ENCODE measurements at regions not wholly inside any gene's neighbourhood (a gene's known extent, or its start where the extent isn't known, plus 50 kb on each side); places are given as distances from the start of the nearest gene placed in this dataset.

DNA sequence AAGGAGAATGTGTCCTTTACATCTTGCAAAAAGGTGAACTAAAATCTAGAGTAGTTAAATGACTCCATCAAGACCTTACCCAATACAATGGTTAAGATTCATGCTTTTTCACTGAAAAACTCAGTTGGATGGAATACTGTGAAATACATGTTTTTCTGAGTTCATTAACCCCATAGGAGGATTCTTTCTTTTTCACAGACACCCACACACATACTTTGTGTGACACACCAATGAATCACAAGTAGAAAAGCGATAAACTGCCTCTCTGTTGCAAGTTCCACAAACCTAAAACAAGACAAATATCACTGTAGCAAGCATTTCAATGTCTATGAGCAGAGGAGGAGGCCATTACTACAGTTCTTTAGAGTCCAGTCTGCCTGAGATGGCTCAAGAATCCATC lies 258.8 kb upstream of the CDH5 start:
- DNase-seq: peak; percentile 74
- TF ChIP-seq, protein P1, sequence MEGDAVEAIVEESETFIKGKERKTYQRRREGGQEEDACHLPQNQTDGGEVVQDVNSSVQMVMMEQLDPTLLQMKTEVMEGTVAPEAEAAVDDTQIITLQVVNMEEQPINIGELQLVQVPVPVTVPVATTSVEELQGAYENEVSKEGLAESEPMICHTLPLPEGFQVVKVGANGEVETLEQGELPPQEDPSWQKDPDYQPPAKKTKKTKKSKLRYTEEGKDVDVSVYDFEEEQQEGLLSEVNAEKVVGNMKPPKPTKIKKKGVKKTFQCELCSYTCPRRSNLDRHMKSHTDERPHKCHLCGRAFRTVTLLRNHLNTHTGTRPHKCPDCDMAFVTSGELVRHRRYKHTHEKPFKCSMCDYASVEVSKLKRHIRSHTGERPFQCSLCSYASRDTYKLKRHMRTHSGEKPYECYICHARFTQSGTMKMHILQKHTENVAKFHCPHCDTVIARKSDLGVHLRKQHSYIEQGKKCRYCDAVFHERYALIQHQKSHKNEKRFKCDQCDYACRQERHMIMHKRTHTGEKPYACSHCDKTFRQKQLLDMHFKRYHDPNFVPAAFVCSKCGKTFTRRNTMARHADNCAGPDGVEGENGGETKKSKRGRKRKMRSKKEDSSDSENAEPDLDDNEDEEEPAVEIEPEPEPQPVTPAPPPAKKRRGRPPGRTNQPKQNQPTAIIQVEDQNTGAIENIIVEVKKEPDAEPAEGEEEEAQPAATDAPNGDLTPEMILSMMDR (IDR thresholded peaks at IDR 0.05): no peak
- Mint-ChIP-seq H3K4me3 (0 out of 2 replicates have a peak overlapping the region, but pooled peaks have one; percentile 0), H3K4me1 (ENCODE audit: low read depth) (peaks cover 22% of the 10 kb centered on the region), H3K27ac (peak overlapping the region; percentile 43; the same call in 1 of the 2 replicates), H3K27me3 (ENCODE audit: insufficient read depth) (peaks cover 4% of the 10 kb centered on the region; the same call in 1 of the 2 replicates), H3K9me3 (no peaks in the 10 kb centered on the region), H3K36me3 (ENCODE audit: low read depth) (no peaks in the 10 kb centered on the region)

DNA sequence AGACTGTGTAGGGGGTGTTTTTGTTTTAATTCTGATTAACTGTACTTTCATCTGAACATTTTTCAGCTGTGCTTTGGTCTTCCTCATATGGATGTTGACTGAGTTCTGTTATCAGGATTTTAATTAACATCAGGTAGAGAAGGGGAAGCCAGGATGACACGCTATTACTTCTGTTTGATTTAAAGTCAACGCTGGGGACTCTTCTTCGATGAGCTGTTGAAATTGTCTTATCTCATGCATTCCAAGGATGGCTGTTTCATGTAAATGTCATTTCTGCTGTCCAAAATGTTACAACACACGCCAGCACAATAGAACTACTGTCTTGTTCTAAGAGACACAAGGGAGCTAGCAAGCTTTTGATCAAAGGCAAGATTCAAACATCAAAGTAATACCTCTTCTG lies 263.3 kb upstream of the CDH5 start:
- no peaks in the 10 kb centered on the region for H3K36me3 Mint-ChIP-seq (ENCODE audit: low read depth)
- no peak overlapping the region for H3K27ac Mint-ChIP-seq
- no peak overlapping the region for H3K4me3 Mint-ChIP-seq
- H3K4me1 Mint-ChIP-seq (ENCODE audit: low read depth): peaks cover 17% of the 10 kb centered on the region
- TF ChIP-seq, protein P1 (IDR thresholded peaks at IDR 0.05): no peak
- H3K9me3 Mint-ChIP-seq: no peaks in the 10 kb centered on the region
- peak; percentile 7 for DNase-seq
- H3K27me3 Mint-ChIP-seq (ENCODE audit: insufficient read depth): peaks cover 5% of the 10 kb centered on the region

DNA sequence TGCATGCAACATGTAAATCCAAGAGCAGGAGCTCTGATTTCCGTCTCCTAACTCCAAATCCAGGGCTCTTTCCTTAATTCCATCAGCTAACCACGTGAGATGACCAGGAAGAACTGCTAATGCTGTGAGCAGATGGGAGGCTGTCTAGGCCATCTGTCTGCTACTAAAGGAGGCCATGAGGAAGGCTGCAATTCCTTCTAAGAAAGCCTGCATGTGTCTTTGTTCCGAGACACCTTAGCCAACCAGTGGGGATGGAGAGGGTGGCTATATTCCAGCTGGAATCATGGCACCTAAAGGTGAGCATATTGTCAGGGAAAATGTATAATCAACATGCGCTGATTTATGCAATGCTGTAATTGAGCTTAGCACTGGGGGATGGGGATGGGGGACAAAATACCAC lies 267.2 kb upstream of the CDH5 start:
- H3K27me3 Mint-ChIP-seq (ENCODE audit: insufficient read depth): peaks cover 11% of the 10 kb centered on the region
- H3K4me3 Mint-ChIP-seq: no peak overlapping the region
- no peaks in the 10 kb centered on the region for H3K9me3 Mint-ChIP-seq
- TF ChIP-seq, protein P1 (IDR thresholded peaks at IDR 0.05): no peak
- H3K4me1 Mint-ChIP-seq (ENCODE audit: low read depth): peaks cover 6% of the 10 kb centered on the region; the same call in 1 of the 2 replicates
- DNase-seq: no peak
- no peaks in the 10 kb centered on the region for H3K36me3 Mint-ChIP-seq (ENCODE audit: low read depth)
- H3K27ac Mint-ChIP-seq: no peak overlapping the region

DNA sequence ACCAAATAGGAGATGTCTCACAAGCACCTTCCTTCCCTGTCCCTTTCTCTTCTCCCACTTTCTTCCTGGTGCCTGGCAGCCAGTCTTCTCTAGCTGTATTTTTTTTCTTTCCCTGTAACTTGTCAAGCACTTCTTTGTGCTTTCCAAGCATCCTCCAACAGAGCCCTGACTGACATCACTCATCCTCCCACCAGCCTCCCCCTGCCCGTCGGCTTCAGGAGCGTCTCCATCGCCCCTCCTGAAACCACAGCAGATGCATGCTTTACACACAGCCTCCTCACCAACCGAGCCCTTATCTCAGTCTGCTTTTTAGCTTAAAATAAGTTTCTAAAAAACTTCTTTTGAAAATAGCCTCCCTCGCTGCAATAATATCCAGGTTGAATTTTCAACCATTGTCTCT lies 268.7 kb upstream of the CDH5 start:
- Mint-ChIP-seq H3K4me1 (ENCODE audit: low read depth) (peaks cover 9% of the 10 kb centered on the region; the same call in 1 of the 2 replicates), H3K9me3 (no peaks in the 10 kb centered on the region), H3K36me3 (ENCODE audit: low read depth) (no peaks in the 10 kb centered on the region), H3K4me3 (no peak overlapping the region), H3K27me3 (ENCODE audit: insufficient read depth) (peaks cover 11% of the 10 kb centered on the region), H3K27ac (no peak overlapping the region)
- TF ChIP-seq, protein P1 (IDR thresholded peaks at IDR 0.05): no peak
- DNase-seq: no peak

DNA sequence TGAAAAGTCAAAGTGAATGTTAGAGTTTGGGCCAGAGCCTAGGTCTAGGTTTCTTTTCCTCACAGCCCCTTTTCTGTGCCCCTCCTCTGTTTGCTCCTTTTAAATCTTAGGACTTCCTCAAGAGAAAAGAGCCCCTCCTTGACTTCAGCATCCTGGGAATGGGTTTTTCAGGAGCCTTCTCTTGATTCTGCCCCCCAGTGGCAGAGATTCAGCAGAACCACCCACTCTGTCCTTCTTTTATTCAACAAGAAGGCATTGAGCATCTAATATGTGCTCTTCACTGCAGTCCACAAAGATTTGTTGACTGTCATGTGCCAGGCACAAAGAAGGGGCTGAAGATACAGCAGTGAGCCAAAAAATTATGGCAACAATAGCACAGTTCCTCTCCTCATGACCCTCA lies 270.8 kb upstream of the CDH5 start:
- Mint-ChIP-seq H3K9me3 (no peaks in the 10 kb centered on the region), H3K4me1 (ENCODE audit: low read depth) (peaks cover 9% of the 10 kb centered on the region; the same call in 1 of the 2 replicates), H3K36me3 (ENCODE audit: low read depth) (no peaks in the 10 kb centered on the region), H3K27me3 (ENCODE audit: insufficient read depth) (peaks cover 14% of the 10 kb centered on the region), H3K4me3 (no peak overlapping the region), H3K27ac (no peak overlapping the region)
- TF ChIP-seq, protein P1 (IDR thresholded peaks at IDR 0.05): peak; percentile 48; the same call in 1 of the 2 replicates
- no peak for DNase-seq

DNA sequence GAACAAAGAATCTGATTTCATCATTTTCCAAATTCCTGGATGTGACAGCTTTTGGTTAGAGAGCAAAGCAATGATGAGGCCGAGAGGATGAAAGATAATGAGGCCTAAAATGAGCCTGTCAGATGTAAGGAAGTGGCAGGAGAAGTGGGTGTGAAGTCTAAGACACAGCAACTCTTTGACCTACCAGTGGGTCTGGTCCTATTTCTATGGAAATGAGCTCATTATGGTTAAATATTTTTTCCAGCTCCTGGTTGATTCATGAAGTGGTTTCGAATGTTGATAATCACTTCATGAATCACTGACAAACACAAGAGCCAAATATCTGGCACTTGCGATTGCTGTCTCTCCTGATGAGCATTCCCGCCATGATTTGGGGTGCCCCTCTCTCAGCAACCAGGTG lies 273.3 kb upstream of the CDH5 start:
- H3K27me3 Mint-ChIP-seq (ENCODE audit: insufficient read depth): peaks cover 12% of the 10 kb centered on the region
- no peak for DNase-seq
- H3K4me3 Mint-ChIP-seq: no peak overlapping the region
- TF ChIP-seq, protein P1 (IDR thresholded peaks at IDR 0.05): no peak
- peaks cover 9% of the 10 kb centered on the region; the same call in 1 of the 2 replicates for H3K4me1 Mint-ChIP-seq (ENCODE audit: low read depth)
- no peak overlapping the region for H3K27ac Mint-ChIP-seq
- H3K9me3 Mint-ChIP-seq: no peaks in the 10 kb centered on the region
- H3K36me3 Mint-ChIP-seq (ENCODE audit: low read depth): no peaks in the 10 kb centered on the region
